ENCODE measurements at regions not wholly inside any gene's neighbourhood (a gene's known extent, or its start where the extent isn't known, plus 50 kb on each side); places are given as distances from the start of the nearest gene placed in this dataset.

DNA sequence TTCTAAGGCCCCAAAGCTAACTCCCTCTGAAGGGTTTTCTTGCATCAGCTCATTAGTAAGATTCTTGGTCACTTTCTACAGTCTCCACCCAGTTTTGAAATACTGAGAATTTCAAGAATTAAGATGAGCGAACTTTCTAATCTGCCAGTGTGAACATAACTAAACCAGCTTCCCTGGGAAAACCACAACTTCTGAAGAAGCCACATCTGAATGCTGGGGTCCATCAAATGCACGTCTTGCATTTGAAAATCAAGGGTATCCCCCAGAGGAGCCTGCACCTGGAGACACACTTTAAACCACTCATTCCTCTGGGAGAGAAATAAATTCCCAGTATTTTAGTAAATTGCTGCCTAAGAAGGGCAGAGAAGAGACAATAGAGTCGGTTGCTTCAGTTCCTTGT lies 292.1 kb upstream of the CDH4 start:
- TF ChIP-seq SIN3A (IDR thresholded peaks at IDR 0.05; ENCODE audit: borderline replicate concordance, insufficient read depth, low read depth, low read length) (no peak), CTCF (IDR thresholded peaks at IDR 0.05) (no peak), TCF7L2 (IDR thresholded peaks at IDR 0.05; ENCODE audit: low read depth, low read length) (no peak)
- TF ChIP-seq, protein P1, sequence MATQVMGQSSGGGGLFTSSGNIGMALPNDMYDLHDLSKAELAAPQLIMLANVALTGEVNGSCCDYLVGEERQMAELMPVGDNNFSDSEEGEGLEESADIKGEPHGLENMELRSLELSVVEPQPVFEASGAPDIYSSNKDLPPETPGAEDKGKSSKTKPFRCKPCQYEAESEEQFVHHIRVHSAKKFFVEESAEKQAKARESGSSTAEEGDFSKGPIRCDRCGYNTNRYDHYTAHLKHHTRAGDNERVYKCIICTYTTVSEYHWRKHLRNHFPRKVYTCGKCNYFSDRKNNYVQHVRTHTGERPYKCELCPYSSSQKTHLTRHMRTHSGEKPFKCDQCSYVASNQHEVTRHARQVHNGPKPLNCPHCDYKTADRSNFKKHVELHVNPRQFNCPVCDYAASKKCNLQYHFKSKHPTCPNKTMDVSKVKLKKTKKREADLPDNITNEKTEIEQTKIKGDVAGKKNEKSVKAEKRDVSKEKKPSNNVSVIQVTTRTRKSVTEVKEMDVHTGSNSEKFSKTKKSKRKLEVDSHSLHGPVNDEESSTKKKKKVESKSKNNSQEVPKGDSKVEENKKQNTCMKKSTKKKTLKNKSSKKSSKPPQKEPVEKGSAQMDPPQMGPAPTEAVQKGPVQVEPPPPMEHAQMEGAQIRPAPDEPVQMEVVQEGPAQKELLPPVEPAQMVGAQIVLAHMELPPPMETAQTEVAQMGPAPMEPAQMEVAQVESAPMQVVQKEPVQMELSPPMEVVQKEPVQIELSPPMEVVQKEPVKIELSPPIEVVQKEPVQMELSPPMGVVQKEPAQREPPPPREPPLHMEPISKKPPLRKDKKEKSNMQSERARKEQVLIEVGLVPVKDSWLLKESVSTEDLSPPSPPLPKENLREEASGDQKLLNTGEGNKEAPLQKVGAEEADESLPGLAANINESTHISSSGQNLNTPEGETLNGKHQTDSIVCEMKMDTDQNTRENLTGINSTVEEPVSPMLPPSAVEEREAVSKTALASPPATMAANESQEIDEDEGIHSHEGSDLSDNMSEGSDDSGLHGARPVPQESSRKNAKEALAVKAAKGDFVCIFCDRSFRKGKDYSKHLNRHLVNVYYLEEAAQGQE (IDR thresholded peaks at IDR 0.05; ENCODE audit: insufficient read depth in 1 of 2, low read depth in 2 of 2, low read length in 1 of 2), result no peak

Data from Panc1 (cell line).